ENCODE measurements at regions not wholly inside any gene's neighbourhood (a gene's known extent, or its start where the extent isn't known, plus 50 kb on each side); places are given as distances from the start of the nearest gene placed in this dataset.
"Not testable (repeated sequence)": the region's sequence is repeated elsewhere in the genome, so short reads cannot be mapped to it uniquely, and the experiment has no call there.

DNA sequence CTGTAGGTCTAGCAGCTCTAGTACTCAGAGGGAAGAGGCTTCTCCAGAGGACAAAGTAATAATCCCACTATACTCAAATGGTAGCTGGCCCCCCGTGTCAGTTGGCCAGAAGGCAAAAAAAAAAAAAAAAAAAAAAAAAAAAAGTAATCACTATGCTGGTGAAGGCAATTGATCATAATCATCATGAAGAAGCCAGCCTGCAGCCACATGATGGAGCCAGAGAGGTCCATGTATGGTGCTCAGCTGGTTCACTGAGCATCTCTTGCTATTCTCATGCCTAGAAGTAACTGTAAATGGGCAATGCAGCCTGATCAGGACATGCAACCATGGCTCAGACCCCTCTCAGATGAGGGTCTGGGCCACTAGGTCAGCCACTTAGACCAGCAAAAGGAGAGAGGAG lies 378.8 kb downstream of the MED13L start:
- DNase-seq: no peak

- no peak for DNase-seq
These were observed 379.8 kb downstream of the MED13L start for GRCh38 chr12:115897729-115898128.

DNA sequence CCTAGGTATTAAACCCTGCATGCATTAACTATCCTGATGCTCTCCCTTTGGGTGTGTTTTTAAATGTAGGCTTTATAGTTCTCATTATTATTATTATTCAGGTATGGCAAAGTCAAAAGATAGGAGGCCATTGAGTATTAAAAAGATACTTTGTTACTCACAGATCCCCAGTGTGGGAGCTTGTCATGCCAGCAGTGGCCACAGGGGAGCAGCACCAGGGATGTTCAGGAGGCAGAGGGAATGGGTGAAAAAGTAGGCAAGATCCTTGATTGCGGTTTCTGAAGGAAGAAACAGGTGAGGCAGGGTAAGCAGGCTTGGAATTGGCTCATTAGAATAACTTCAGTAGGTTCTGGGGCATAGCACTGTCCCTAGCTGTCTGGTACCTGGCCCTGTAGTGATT lies 382.2 kb downstream of the MED13L start:
- DNase-seq: no peak

DNA sequence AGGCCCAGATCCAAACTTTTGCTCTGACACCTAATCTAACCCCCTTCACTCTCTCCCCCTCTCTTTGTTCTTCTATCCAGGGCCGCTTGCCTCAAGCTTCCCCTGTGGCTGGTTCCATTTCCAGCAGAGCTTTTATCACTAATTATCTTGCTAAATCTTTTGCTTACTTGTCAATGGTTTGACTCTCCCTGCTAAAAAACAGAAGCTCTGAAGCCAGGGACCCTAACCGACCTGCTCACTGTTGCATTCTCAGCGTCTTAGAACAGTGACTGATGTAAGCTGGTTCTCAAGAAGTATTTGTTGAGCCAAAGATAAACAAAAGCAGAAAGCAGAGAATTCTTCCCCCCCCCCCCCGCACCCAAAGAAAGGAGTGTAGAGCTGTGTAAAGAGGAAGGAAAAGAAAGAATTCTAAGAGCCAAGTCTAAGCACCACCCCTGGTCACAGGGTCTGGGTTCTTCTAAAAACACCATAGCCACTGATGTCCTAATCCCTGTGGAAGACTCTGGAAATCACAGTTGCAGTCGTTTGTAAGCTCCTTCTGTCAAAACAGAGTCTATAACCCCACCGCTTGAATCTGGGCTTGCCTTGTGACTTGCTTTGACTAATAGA lies 385.8 kb downstream of the MED13L start:
- no peak for DNase-seq

- no peak for DNase-seq
These were observed 390.8 kb downstream of the MED13L start for GRCh38 chr12:115886666-115887065.

GRCh38 chr12:115885040-115885690 lies 392.3 kb downstream of the MED13L start:
- DNase-seq: no peak

GRCh38 chr12:115882936-115883335 lies 394.6 kb downstream of the MED13L start:
- DNase-seq: no peak

GRCh38 chr12:115880238-115880637 lies 397.3 kb downstream of the MED13L start:
- DNase-seq: no peak

DNA sequence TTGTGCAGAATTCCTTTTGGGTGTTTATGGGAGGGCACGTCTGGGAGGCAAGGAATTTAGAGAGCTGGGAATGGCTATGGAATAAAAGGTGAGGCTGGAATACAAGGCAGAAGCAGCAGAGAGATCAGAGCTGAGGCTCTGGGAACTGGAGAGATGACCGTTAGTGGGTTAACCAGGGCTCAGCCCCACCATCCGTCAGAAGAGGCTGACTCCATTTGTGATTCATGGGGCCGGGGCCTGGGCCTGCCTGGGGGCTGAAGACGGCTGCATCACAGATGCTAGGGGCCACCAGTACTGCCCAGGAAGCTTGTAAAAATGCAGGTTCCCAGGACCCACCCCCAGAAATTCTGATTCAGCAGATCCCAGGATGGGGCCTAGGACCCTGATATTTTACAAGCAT lies 398.1 kb downstream of the MED13L start:
- DNase-seq: no peak

DNA sequence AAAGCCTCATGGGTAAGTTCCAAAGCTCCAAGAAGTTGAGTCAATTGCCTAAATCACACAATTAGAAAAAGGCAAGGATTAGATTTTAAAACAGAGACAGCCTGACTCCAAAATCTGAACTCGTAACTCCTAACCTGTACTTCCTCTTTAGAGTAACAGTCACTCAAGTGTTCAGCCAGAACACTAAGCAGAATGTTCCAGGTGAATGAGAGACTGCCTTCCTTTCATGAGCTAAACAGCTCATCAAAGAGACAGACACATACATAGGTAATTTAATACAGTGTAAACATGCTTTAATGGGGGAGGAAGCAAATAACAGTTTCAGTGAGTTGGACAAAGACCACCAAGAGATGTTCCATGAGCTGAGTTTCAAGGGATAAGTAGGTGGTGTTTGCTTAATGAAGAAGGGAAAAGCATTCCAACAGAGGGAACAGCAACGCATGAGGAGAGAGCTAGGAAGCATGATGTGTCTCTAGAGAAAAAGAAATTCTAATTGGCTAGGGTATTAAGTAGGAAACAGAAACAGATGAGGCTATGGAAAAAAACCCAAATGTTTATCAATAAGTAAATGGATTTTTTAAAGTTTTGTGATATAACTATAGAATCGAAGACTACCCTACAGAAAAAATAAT lies 403.9 kb downstream of the MED13L start:
- no peak for DNase-seq

DNA sequence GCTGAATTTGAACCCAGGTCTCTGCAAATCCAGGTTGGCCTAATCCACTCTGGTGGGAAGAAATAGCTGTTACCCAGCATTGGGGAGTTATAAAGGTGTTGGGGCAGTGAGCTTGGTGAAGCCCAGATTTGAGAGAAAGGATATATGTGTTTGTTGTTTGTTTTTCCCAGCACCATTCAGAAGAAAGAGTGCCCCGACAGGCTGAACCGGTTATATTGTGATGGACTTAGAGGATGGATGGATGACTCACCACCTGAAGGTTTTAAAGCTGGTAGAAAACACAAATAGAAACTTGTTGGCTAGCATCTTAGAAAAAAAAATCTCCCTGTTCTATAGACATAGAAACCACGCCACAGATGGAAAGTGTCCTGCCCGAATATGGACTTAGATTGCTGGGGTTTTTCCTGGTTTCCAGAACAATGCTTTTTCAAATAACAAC lies 404.6 kb downstream of the MED13L start:
- no peak for DNase-seq

DNA sequence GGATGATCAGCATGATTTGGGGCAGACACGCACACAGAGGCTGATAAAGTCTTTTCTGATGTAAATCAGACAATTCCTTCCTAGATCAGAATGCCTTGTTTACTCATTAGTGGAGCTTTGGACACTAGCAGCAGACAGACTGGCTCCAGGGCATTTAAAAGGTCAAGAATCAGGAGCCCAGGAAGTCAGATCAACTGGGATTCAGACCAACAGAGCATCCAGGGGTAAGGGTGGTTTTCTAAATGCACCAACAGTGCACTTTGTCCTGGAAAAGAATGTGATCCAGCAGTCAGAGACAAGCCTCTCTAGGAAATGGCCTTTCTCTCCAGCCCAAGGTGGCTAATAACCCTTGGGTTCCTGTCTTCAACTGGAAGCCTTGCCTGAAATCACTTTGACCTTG lies 405.3 kb downstream of the MED13L start:
- no peak for DNase-seq

GRCh38 chr12:115871714-115872113 lies 405.8 kb downstream of the MED13L start:
- no peak for DNase-seq

GRCh38 chr12:115870510-115870909 lies 407.0 kb downstream of the MED13L start:
- no peak for DNase-seq

DNA sequence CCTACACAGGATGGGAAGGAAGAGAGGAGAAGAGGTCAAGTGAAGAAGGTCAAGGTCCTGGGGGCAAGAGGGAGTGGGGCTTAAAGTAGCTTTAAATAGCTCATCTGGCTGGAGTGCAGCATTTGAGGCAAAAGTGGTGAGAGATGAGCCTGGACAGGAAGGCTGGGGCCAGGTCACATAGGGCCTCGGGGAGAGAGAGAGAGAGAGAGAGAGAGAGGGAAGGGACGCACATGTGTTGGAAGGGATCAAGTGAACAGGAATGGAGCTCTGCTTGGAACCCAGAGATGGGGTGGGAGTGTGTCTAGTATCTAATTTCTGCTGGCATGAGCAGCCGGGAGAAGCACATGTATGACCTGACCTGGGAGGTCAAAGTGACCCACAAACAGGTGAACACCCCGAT lies 407.5 kb downstream of the MED13L start:
- no peak for DNase-seq

- DNase-seq: no peak
These were observed 407.9 kb downstream of the MED13L start for GRCh38 chr12:115869604-115870003.

- no peak for DNase-seq
These were observed 408.9 kb downstream of the MED13L start for GRCh38 chr12:115868624-115869023.

DNA sequence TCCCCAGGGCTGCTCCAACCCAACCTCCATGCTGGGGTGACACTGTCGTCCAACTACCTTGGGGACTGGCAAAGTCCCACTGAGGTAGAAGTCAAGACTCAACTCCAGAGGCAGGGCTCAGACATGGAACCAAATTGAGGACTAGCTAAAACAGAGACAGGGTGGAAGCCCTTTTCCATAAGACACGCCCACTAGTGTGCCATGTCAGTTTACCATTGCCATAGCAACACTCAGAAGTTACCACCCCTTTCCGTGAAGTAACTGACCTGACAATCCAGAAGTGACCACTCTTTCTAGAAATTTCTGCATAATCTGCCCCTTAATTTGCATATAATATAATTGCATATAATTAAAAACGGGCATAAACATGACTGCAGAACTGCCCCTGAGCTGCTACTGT lies 409.6 kb downstream of the MED13L start:
- DNase-seq: no peak

- DNase-seq: no peak
These were observed 410.5 kb downstream of the MED13L start for GRCh38 chr12:115866909-115867525.

DNA sequence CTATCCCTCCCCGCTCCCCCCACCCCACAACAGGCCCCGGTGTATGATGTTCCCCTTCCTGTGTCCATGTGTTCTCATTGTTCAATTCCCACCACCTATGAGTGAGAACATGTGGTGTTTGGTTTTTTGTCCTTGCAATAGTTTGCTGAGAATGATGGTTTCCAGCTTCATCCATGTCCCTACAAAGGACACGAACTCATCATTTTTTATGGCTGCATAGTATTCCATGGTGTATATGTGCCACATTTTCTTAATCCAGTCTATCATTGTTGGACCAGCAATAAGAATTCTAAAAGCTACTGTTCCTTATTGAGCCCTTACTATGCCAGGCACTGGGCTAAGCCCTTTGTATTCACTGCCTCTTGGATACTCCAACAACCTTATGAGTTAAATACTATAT lies 411.2 kb downstream of the MED13L start:
- not testable (repeated sequence) for DNase-seq

DNA sequence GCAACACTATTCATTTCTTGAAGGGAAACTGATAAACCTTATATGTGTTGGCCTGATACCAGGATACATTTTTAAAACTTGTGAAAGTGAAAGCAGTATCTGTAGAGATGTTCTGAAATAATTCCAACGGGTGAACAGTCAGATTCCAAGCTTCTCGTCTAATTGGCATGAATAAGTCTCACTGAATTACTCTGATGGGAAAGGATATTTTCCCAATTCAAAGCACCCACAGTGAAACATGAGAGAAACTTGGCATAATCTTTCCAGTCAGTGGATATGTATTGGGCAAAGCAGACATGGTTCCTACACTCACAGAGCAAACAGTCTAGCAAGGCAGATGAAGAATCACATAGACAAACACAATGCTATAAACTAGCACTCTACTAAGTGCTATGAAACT lies 413.1 kb downstream of the MED13L start:
- no peak for DNase-seq

DNA sequence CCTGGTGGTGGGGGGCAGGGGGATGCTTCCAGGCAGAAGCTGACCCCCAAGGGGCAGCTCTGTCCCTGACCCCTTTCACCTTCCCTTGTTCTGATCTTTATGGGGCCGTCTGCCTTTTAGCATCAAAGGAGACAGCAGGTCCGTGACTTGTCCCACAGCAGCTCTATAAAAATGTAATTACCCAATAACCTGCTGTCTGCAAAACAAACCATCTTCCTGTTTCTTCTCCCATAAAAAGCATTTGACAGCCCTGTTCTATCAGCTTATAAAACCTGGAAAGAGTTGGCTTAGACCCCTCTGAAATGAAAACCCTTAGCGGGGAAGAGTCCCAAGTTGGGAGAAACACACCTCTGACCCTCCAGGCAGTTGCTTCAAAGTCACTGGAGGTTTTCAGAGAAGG lies 416.9 kb downstream of the MED13L start:
- no peak for DNase-seq

DNA sequence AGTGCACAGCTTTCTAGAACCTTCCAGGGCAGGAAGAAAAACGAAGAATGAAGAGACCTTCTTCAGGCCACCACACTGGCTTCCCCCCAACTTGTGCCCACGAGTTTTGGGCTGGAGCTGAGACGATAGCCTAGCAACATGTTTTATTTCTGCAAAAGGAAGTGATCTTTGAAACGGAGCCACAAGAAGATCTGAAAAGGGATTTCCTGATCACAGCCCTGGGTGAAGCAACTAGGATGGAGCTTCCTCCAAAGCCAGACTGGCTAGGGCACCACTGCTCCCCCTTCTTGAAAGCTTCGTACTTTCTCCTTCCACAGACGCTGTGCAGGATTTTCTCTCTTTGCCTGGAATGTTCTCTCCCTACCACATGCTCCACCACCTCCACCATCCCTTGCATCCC lies 418.3 kb downstream of the MED13L start:
- DNase-seq: no peak

- DNase-seq: no peak
These were observed 419.6 kb downstream of the MED13L start for GRCh38 chr12:115857923-115858322.
